Lung (tissue), 11 donors: ENCODE measurements at regions not wholly inside any gene's neighbourhood (a gene's known extent, or its start where the extent isn't known, plus 50 kb on each side); places are given as distances from the start of the nearest gene placed in this dataset.

Experiments used
- ATAC-seq: fragments of 200-7000 bp; cut with Tn5 transposase; one replicate; pipeline ENCODE4 v1.9.1; 2020; ENCODE audit warnings: moderate number of reproducible peaks; ENCODE audit not compliant: insufficient read depth, low FRiP score
- DNase-seq, 3 donors: peaks; one replicate each; pipeline ENCODE4 v3.0.0-alpha.2; 2013 to 2017
- H3K27ac ChIP-seq, 2 donors: one replicate each; pipeline ENCODE4 v1.5.1; 2013; ENCODE audit warnings: mild to moderate bottlenecking in 2 of 2, moderate library complexity in 2 of 2, control low read depth in 1 of 2, inconsistent platforms in 1 of 2, low read depth in 1 of 2, low read length in 1 of 2
- H3K27me3 ChIP-seq, 3 donors: one replicate each; pipeline ENCODE4 v1.5.1; 2013; ENCODE audit warnings: low read length in 2 of 3; ENCODE audit not compliant: control insufficient read depth in 3 of 3, insufficient read depth in 3 of 3
- H3K36me3 ChIP-seq, 4 donors: one replicate each; pipeline ENCODE4 v1.5.1; 2013; ENCODE audit warnings: low read length in 4 of 4, mild to moderate bottlenecking in 1 of 4, moderate library complexity in 1 of 4; ENCODE audit not compliant: control insufficient read depth in 4 of 4, insufficient read depth in 4 of 4
- H3K4me1 ChIP-seq, 5 donors: one replicate each; pipeline ENCODE4 v1.5.1; 2013; ENCODE audit warnings: low read length in 5 of 5, mild to moderate bottlenecking in 2 of 5, moderate library complexity in 1 of 5; ENCODE audit not compliant: control insufficient read depth in 5 of 5, insufficient read depth in 5 of 5
- H3K4me3 ChIP-seq: one replicate; pipeline ENCODE4 v1.5.1; 2013; ENCODE audit warnings: mild to moderate bottlenecking, control low read depth, moderate library complexity
- H3K9ac ChIP-seq, 2 donors: one replicate each; pipeline ENCODE4 v1.5.1; 2013; ENCODE audit warnings: low read length in 2 of 2, control low read depth in 1 of 2; ENCODE audit not compliant: insufficient read depth in 1 of 2
- H3K9me3 ChIP-seq, 4 donors: one replicate each; pipeline ENCODE4 v1.5.1; 2013; ENCODE audit warnings: low read length in 3 of 4, mild to moderate bottlenecking in 1 of 4, moderate library complexity in 1 of 4; ENCODE audit not compliant: control insufficient read depth in 4 of 4, insufficient read depth in 3 of 4
- CTCF ChIP-seq: IDR thresholded peaks from 2 replicates; pipeline ENCODE4 v1.5.1; 2012; ENCODE audit warnings: mild to moderate bottlenecking; ENCODE audit errors: control extremely low read depth, extremely low read depth
- WGBS, 2 donors: extraction: QIAGEN DNeasy Blood & Tissue Kit; methylation state at CpG; one replicate each; pipeline ENCODE4 v1.1.7; 2013; 5-methylcytosine and 5-hydroxymethylcytosine counted together
- donor health status: control.
- donor health status: control.
- donor health status: Bipolar disorder and iron deficiency.
- donor health status: healthy.
- donor health status: DM: yes; HTN: yes; CAD: no.

GRCh38 chr14:61226015-61226654 lies 55.0 kb downstream of the TMEM30B start:
- no peaks in the 10 kb centered on the region for H3K36me3 ChIP-seq
- H3K9ac ChIP-seq: no peak overlapping the region
- H3K27ac ChIP-seq: no peak overlapping the region
- no peak for TF ChIP-seq CTCF
- no peak for ATAC-seq
- peaks cover 0 to 1% (median 0%) of the 10 kb centered on the region in 4 donors for H3K9me3 ChIP-seq
- no peaks in the 10 kb centered on the region for H3K27me3 ChIP-seq
- H3K4me1 ChIP-seq: peaks cover 0 to 24% (median 3%) of the 10 kb centered on the region in 5 donors
- no peak overlapping the region for H3K4me3 ChIP-seq
- DNase-seq: no peak
- WGBS, 2 donors: 67 to 75% methylated on average over 5 of the region's 5 CpGs

- no peak overlapping the region for H3K9ac ChIP-seq
- H3K9me3 ChIP-seq: peaks cover 0 to 1% (median 0%) of the 10 kb centered on the region in 4 donors
- H3K27ac ChIP-seq: no peak overlapping the region
- WGBS, 2 donors: 88 to 89% methylated on average over 6 of the region's 6 CpGs
- DNase-seq (no peak), ATAC-seq (no peak)
- H3K4me3 ChIP-seq: no peak overlapping the region
- peaks cover 0 to 21% (median 3%) of the 10 kb centered on the region in 5 donors for H3K4me1 ChIP-seq
- H3K27me3 ChIP-seq: no peaks in the 10 kb centered on the region
- H3K36me3 ChIP-seq: no peaks in the 10 kb centered on the region
- no peak for TF ChIP-seq CTCF
Measured at GRCh38 chr14:61225344-61225743, 55.8 kb downstream of the TMEM30B start.

GRCh38 chr14:61223552-61223951 lies 57.6 kb downstream of the TMEM30B start:
- ATAC-seq: no peak
- Histone ChIP-seq H3K9ac (no peak overlapping the region), H3K27ac (no peak overlapping the region), H3K4me1 (peaks cover 0 to 12% (median 0%) of the 10 kb centered on the region in 5 donors), H3K36me3 (no peaks in the 10 kb centered on the region), H3K27me3 (no peaks in the 10 kb centered on the region), H3K9me3 (peaks cover 0 to 1% (median 0%) of the 10 kb centered on the region in 4 donors), H3K4me3 (no peak overlapping the region)
- no peak for TF ChIP-seq CTCF
- no peak for DNase-seq

GRCh38 chr14:61222388-61222787 lies 58.8 kb downstream of the TMEM30B start:
- Histone ChIP-seq H3K4me1 (peaks cover 0 to 20% (median 3%) of the 10 kb centered on the region in 5 donors), H3K4me3 (no peak overlapping the region), H3K27ac (no peak overlapping the region), H3K9me3 (peaks cover 0 to 1% (median 0%) of the 10 kb centered on the region in 4 donors), H3K27me3 (no peaks in the 10 kb centered on the region), H3K36me3 (no peaks in the 10 kb centered on the region), H3K9ac (no peak overlapping the region)
- DNase-seq: no peak
- WGBS, 2 donors: 72 to 87% methylated on average over 3 of the region's 3 CpGs
- no peak for TF ChIP-seq CTCF
- no peak for ATAC-seq
